22Rv1 (cell line): ENCODE measurements at regions not wholly inside any gene's neighbourhood (a gene's known extent, or its start where the extent isn't known, plus 50 kb on each side); places are given as distances from the start of the nearest gene placed in this dataset.

Experiments used
- ZFX ChIP-seq: fragments of 450-650 bp; IDR thresholded peaks from 2 replicates; pipeline ENCODE4 v1.6.1; 2017; ENCODE audit warnings: antibody characterized with exemption, borderline replicate concordance
- TF ChIP-seq, protein P1 (sequence below): fragments of 450-650 bp; IDR thresholded peaks from 2 replicates; pipeline ENCODE4 v1.5.1; 2017; ENCODE audit warnings: mild to moderate bottlenecking

DNA sequence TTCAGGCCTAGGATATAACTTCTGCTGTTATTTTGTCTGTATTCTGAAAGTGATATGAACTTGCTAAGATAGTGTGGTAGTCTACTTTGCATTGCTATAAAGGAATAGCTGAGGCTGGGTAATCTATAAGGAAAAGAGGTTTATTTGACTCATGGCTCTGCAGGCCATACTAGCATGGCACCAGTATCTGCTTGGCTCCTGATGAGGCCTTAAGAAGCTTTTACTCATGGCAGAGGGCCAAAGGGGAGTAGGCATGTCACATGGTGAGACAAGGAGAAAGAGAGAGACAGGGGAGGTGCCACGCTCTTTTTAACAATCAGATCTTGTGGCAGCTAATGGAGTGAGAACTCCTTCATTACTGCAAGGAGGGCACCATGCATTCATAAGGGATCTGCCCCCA is 247.3 kb downstream of the GPAT3 start:
- TF ChIP-seq, protein P1, sequence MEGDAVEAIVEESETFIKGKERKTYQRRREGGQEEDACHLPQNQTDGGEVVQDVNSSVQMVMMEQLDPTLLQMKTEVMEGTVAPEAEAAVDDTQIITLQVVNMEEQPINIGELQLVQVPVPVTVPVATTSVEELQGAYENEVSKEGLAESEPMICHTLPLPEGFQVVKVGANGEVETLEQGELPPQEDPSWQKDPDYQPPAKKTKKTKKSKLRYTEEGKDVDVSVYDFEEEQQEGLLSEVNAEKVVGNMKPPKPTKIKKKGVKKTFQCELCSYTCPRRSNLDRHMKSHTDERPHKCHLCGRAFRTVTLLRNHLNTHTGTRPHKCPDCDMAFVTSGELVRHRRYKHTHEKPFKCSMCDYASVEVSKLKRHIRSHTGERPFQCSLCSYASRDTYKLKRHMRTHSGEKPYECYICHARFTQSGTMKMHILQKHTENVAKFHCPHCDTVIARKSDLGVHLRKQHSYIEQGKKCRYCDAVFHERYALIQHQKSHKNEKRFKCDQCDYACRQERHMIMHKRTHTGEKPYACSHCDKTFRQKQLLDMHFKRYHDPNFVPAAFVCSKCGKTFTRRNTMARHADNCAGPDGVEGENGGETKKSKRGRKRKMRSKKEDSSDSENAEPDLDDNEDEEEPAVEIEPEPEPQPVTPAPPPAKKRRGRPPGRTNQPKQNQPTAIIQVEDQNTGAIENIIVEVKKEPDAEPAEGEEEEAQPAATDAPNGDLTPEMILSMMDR: no peak
- TF ChIP-seq ZFX: no peak
